ENCODE measurements at regions not wholly inside any gene's neighbourhood (a gene's known extent, or its start where the extent isn't known, plus 50 kb on each side); places are given as distances from the start of the nearest gene placed in this dataset.
A peak's percentile ranks its signal among the peaks of the same experiment; 100 is the strongest.

DNA sequence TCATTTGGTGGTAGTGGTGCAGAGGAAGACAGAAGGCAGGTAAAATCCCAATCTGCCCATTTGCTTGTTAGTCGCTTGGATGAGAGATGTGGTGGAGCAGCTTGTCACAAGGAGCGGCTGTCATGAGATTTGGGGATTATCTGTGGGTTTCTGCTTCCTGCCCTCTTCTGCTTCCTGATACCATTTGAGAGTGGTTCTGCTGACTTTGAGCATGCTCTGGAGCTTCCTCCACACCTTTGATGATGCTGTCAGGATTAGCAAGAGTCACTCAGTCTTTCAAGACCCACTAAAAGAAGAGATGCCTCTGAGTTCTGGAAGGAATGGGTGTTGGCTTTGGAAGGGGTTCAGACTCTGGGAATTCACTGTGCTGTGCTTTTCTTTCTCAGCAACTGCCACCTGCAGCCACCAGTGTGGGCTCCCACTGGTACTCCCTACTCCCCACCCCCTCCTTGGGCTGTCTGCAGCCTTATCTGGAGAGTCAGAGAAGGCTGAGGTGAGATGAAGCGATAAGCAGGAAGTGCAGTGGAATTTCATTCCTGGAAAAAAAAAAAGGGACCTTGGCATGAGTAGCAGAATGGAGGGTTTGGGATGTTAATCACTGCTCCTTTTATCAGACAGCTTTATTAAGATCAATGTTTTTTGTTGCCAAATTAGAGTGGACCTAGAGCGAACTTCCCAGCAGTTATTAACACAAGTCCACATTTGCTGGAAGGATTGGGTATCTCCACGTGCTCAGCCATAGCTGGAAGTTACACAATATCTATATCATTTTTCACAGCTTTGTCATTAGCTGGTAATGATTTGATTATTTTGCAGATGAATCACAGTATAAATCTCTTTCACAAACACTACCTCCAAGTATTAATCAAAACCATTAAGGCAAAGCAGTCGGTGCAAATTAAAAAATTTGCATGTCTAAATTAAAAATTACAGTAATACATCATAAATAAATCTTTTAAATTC, 233.0 kb upstream of the SATB1 start:
- H3K4me3 ChIP-seq (ENCODE audit: low read length): no peak overlapping the region
- TF ChIP-seq, protein P1, sequence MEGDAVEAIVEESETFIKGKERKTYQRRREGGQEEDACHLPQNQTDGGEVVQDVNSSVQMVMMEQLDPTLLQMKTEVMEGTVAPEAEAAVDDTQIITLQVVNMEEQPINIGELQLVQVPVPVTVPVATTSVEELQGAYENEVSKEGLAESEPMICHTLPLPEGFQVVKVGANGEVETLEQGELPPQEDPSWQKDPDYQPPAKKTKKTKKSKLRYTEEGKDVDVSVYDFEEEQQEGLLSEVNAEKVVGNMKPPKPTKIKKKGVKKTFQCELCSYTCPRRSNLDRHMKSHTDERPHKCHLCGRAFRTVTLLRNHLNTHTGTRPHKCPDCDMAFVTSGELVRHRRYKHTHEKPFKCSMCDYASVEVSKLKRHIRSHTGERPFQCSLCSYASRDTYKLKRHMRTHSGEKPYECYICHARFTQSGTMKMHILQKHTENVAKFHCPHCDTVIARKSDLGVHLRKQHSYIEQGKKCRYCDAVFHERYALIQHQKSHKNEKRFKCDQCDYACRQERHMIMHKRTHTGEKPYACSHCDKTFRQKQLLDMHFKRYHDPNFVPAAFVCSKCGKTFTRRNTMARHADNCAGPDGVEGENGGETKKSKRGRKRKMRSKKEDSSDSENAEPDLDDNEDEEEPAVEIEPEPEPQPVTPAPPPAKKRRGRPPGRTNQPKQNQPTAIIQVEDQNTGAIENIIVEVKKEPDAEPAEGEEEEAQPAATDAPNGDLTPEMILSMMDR (IDR thresholded peaks at IDR 0.05; ENCODE audit: insufficient read depth, low read depth, low read length, missing control alignments): no peak
- peak; percentile 53 for DNase-seq (ENCODE audit: low read depth)

DNA sequence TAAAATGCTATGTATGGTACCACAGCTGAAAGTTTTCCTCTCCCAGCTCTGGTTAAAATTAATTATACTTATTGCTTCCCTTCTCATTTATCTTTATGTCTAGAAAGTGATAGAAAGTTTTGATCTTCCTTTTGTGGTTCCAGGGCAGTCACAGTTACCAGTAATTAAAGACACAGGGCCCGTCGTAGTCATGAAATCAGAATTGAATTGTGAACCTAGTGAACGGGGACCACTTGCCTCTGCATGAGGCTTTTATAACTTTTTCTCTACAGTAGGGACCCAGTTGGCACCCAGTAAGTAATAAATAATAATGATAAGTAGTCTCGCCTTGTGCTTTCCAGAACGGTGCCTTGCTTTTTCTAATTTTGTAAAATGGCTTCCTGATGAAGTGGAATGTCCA, 231.7 kb upstream of the SATB1 start:
- TF ChIP-seq, protein P1 (IDR thresholded peaks at IDR 0.05; ENCODE audit: insufficient read depth, low read depth, low read length, missing control alignments): no peak
- no peak overlapping the region for H3K4me3 ChIP-seq (ENCODE audit: low read length)

DNA sequence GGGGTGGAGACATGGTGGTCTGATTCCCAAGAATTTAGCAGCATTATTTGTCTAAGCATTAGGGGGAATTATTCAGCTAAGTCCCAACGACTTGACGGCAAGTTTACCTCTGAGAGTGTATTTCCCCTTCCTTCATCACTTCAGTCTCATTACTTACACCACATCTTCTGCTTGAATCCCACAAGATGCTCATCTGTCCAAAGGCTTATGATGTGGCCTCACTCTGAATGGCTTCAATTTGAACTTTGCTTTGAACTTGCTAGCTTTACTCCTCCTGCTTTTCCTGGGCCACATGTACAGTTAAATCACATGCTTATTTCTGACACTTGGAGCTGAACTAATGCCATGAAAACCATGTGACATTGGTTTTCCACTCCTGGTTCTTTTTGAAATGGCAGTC, 231.3 kb upstream of the SATB1 start:
- TF ChIP-seq, protein P1 (IDR thresholded peaks at IDR 0.05; ENCODE audit: insufficient read depth, low read depth, low read length, missing control alignments): no peak
- no peak for DNase-seq (ENCODE audit: low read depth)
- no peak overlapping the region for H3K4me3 ChIP-seq (ENCODE audit: low read length)

More for the DNA sequence above, 231.7 kb upstream of the SATB1 start:
- no peak for DNase-seq (ENCODE audit: low read depth)

DNA sequence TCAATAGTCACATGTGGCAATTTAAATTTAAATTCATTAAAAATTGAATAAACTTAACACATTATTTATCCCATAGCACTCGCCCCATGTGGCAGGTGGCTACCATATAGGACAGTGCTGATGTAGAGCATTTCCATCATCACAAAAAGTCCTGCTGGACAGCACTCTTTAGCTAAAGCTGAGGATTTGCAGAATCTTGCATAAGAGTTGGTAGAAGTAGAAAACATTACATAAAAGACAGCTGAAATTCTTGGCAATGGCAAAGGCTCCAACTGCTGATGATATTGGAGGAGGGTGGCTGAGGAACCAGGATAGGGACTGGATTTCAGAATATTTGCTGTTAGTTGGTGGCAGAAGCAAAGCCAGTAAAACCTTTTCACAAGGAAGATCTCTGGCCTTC, 230.7 kb upstream of the SATB1 start:
- no peak overlapping the region for H3K4me3 ChIP-seq (ENCODE audit: low read length)
- no peak for DNase-seq (ENCODE audit: low read depth)
- TF ChIP-seq, protein P1 (IDR thresholded peaks at IDR 0.05; ENCODE audit: insufficient read depth, low read depth, low read length, missing control alignments): no peak

DNA sequence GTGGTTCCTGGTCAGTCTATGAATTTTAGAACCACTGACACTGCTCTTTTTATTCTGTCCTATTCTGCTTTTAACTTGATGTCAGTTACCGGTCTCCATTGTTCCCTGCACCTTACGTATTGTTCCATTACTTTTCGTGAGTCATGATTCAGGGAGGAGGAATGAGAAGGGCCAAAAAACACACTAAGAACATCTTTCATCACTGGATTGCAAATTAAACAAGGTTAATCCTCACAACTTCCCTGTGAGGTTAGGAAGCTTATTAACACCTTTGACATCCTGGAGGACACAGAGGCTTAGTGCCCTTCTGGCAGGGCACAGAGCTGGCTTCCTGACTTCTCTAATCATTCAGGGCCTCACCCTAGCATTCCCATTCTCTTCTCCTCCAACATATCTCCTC, 227.6 kb upstream of the SATB1 start:
- H3K4me3 ChIP-seq (ENCODE audit: low read length): no peak overlapping the region
- peak; percentile 11 for DNase-seq (ENCODE audit: low read depth)
- TF ChIP-seq, protein P1 (IDR thresholded peaks at IDR 0.05; ENCODE audit: insufficient read depth, low read depth, low read length, missing control alignments): no peak

DNA sequence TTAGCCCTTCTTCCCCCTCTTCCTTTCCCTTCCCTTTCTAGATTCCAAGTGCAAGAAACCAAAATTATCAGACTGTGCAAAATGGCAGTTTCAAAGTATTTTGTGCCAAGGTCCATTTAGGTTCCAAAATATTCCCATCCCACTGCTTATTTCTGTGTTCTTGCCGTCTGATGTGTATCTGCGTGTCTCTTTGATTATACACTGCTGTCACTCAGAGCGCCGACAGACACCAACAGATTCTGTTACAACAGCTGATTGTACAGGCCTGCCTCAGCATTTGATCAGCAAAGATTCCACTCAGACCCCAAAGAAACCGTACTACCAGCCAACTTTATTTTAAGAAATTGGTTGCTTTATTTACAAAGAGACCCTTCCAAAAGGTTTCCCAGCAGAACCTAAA, 225.6 kb upstream of the SATB1 start:
- DNase-seq (ENCODE audit: low read depth): no peak
- TF ChIP-seq, protein P1 (IDR thresholded peaks at IDR 0.05; ENCODE audit: insufficient read depth, low read depth, low read length, missing control alignments): no peak
- H3K4me3 ChIP-seq (ENCODE audit: low read length): no peak overlapping the region

Data from epithelial cell of esophagus (primary cell).